ENCODE measurements at regions not wholly inside any gene's neighbourhood (a gene's known extent, or its start where the extent isn't known, plus 50 kb on each side); places are given as distances from the start of the nearest gene placed in this dataset.

- no CpG with 5 or more reads among the region's 6 CpGs for WGBS (ENCODE audit: extremely low coverage, insufficient coverage, insufficient read length)
Observed at GRCh38 chr21:20388400-20388799, 609.8 kb upstream of the NCAM2 start.

GRCh38 chr21:20396798-20397197 is 601.4 kb upstream of the NCAM2 start:
- no peak overlapping the region for H2AFZ ChIP-seq (ENCODE audit: insufficient read depth, low read length, poor library complexity)
- no peak for DNase-seq
- no peak overlapping the region for H3K9ac ChIP-seq (ENCODE audit: low read length)
- H4K8ac ChIP-seq (ENCODE audit: low read depth, low read length): no peak overlapping the region
- H4K91ac ChIP-seq (ENCODE audit: low read depth, low read length): no peak overlapping the region
- no peak overlapping the region for H2BK12ac ChIP-seq (ENCODE audit: low read length)
- H3K9me3 ChIP-seq (ENCODE audit: insufficient read depth, low read depth, low read length): no peaks in the 10 kb centered on the region
- no peaks in the 10 kb centered on the region for H3K79me2 ChIP-seq (ENCODE audit: control insufficient read depth, insufficient read depth, low read length, poor library complexity)
- no peak overlapping the region for H3K27ac ChIP-seq (ENCODE audit: low read depth, low read length)
- no peak overlapping the region for H3K4me2 ChIP-seq (ENCODE audit: low read length)
- H3K4me1 ChIP-seq (ENCODE audit: control insufficient read depth in 1 of 2, insufficient read depth in 2 of 2, low read length in 2 of 2): no peaks in the 10 kb centered on the region
- H3K18ac ChIP-seq (ENCODE audit: low read length): no peak overlapping the region
- H3K14ac ChIP-seq (ENCODE audit: low read length): no peak overlapping the region
- no peak overlapping the region for H2AK5ac ChIP-seq (ENCODE audit: low read length)
- no peak overlapping the region for H3K23ac ChIP-seq (ENCODE audit: low read length)
- no peak overlapping the region for H3K4me3 ChIP-seq (ENCODE audit: low read depth, low read length)
- H3K36me3 ChIP-seq (ENCODE audit: control insufficient read depth in 1 of 2, insufficient read depth in 2 of 2, low read length in 2 of 2): no peaks in the 10 kb centered on the region
- no peak overlapping the region for H4K12ac ChIP-seq (ENCODE audit: low read depth, low read length)
- H3K4ac ChIP-seq (ENCODE audit: low read depth, low read length): no peak overlapping the region
- H2BK120ac ChIP-seq (ENCODE audit: insufficient read depth, low read length, poor library complexity): no peak overlapping the region
- no peak overlapping the region for H2BK5ac ChIP-seq (ENCODE audit: low read depth, low read length, poor library complexity)
- WGBS (ENCODE audit: extremely low coverage, insufficient coverage, insufficient read length): no CpG with 5 or more reads among the region's 10 CpGs
- H3K27me3 ChIP-seq (ENCODE audit: insufficient read depth, low read length): no peaks in the 10 kb centered on the region
- H3K79me1 ChIP-seq (ENCODE audit: low read length): no peaks in the 10 kb centered on the region

More at GRCh38 chr21:20388400-20388799, 609.8 kb upstream of the NCAM2 start:
- H4K12ac ChIP-seq (ENCODE audit: low read depth, low read length): no peak overlapping the region
- no peak for DNase-seq
- no peak overlapping the region for H3K4ac ChIP-seq (ENCODE audit: low read depth, low read length)
- no peak overlapping the region for H3K4me3 ChIP-seq (ENCODE audit: low read depth, low read length)
- H2BK120ac ChIP-seq (ENCODE audit: insufficient read depth, low read length, poor library complexity): no peak overlapping the region
- H3K79me1 ChIP-seq (ENCODE audit: low read length): no peaks in the 10 kb centered on the region
- H4K91ac ChIP-seq (ENCODE audit: low read depth, low read length): no peak overlapping the region
- no peak overlapping the region for H3K9ac ChIP-seq (ENCODE audit: low read length)
- no peak overlapping the region for H3K23ac ChIP-seq (ENCODE audit: low read length)
- no peaks in the 10 kb centered on the region for H3K36me3 ChIP-seq (ENCODE audit: control insufficient read depth in 1 of 2, insufficient read depth in 2 of 2, low read length in 2 of 2)
- no peaks in the 10 kb centered on the region for H3K79me2 ChIP-seq (ENCODE audit: control insufficient read depth, insufficient read depth, low read length, poor library complexity)
- no peaks in the 10 kb centered on the region for H3K4me1 ChIP-seq (ENCODE audit: control insufficient read depth in 1 of 2, insufficient read depth in 2 of 2, low read length in 2 of 2)
- no peak overlapping the region for H3K14ac ChIP-seq (ENCODE audit: low read length)
- no peak overlapping the region for H3K4me2 ChIP-seq (ENCODE audit: low read length)
- H2AK5ac ChIP-seq (ENCODE audit: low read length): no peak overlapping the region
- no peak overlapping the region for H2BK5ac ChIP-seq (ENCODE audit: low read depth, low read length, poor library complexity)
- H3K27me3 ChIP-seq (ENCODE audit: insufficient read depth, low read length): no peaks in the 10 kb centered on the region
- H2AFZ ChIP-seq (ENCODE audit: insufficient read depth, low read length, poor library complexity): no peak overlapping the region
- H4K8ac ChIP-seq (ENCODE audit: low read depth, low read length): no peak overlapping the region
- no peak overlapping the region for H3K18ac ChIP-seq (ENCODE audit: low read length)
- H3K9me3 ChIP-seq (ENCODE audit: insufficient read depth, low read depth, low read length): no peaks in the 10 kb centered on the region
- H2BK12ac ChIP-seq (ENCODE audit: low read length): no peak overlapping the region
- H3K27ac ChIP-seq (ENCODE audit: low read depth, low read length): no peak overlapping the region

- no peaks in the 10 kb centered on the region for H3K9me3 ChIP-seq (ENCODE audit: insufficient read depth, low read depth, low read length)
- H2BK12ac ChIP-seq (ENCODE audit: low read length): no peak overlapping the region
- H3K18ac ChIP-seq (ENCODE audit: low read length): no peak overlapping the region
- no peaks in the 10 kb centered on the region for H3K79me1 ChIP-seq (ENCODE audit: low read length)
- H3K4me2 ChIP-seq (ENCODE audit: low read length): no peak overlapping the region
- no peak overlapping the region for H4K91ac ChIP-seq (ENCODE audit: low read depth, low read length)
- DNase-seq: no peak
- H2AK5ac ChIP-seq (ENCODE audit: low read length): no peak overlapping the region
- H3K27ac ChIP-seq (ENCODE audit: low read depth, low read length): no peak overlapping the region
- H3K4ac ChIP-seq (ENCODE audit: low read depth, low read length): no peak overlapping the region
- no peaks in the 10 kb centered on the region for H3K36me3 ChIP-seq (ENCODE audit: control insufficient read depth in 1 of 2, insufficient read depth in 2 of 2, low read length in 2 of 2)
- H2BK120ac ChIP-seq (ENCODE audit: insufficient read depth, low read length, poor library complexity): no peak overlapping the region
- no peak overlapping the region for H3K4me3 ChIP-seq (ENCODE audit: low read depth, low read length)
- no peak overlapping the region for H3K23ac ChIP-seq (ENCODE audit: low read length)
- no peak overlapping the region for H3K9ac ChIP-seq (ENCODE audit: low read length)
- H3K79me2 ChIP-seq (ENCODE audit: control insufficient read depth, insufficient read depth, low read length, poor library complexity): no peaks in the 10 kb centered on the region
- no peaks in the 10 kb centered on the region for H3K27me3 ChIP-seq (ENCODE audit: insufficient read depth, low read length)
- WGBS (ENCODE audit: extremely low coverage, insufficient coverage, insufficient read length): no CpG with 5 or more reads among the region's 6 CpGs
- H3K14ac ChIP-seq (ENCODE audit: low read length): no peak overlapping the region
- no peak overlapping the region for H4K8ac ChIP-seq (ENCODE audit: low read depth, low read length)
- no peak overlapping the region for H2AFZ ChIP-seq (ENCODE audit: insufficient read depth, low read length, poor library complexity)
- no peak overlapping the region for H4K12ac ChIP-seq (ENCODE audit: low read depth, low read length)
- no peak overlapping the region for H2BK5ac ChIP-seq (ENCODE audit: low read depth, low read length, poor library complexity)
- no peaks in the 10 kb centered on the region for H3K4me1 ChIP-seq (ENCODE audit: control insufficient read depth in 1 of 2, insufficient read depth in 2 of 2, low read length in 2 of 2)
Observed at GRCh38 chr21:20404915-20405314, 593.3 kb upstream of the NCAM2 start.

GRCh38 chr21:20418353-20418752 is 579.9 kb upstream of the NCAM2 start:
- H3K27me3 ChIP-seq (ENCODE audit: insufficient read depth, low read length): no peaks in the 10 kb centered on the region

More at GRCh38 chr21:20418353-20418752, 579.9 kb upstream of the NCAM2 start:
- no peaks in the 10 kb centered on the region for H3K79me2 ChIP-seq (ENCODE audit: control insufficient read depth, insufficient read depth, low read length, poor library complexity)
- H3K9ac ChIP-seq (ENCODE audit: low read length): no peak overlapping the region
- no peak overlapping the region for H3K18ac ChIP-seq (ENCODE audit: low read length)
- no peak overlapping the region for H3K4ac ChIP-seq (ENCODE audit: low read depth, low read length)
- no CpG with 5 or more reads among the region's 6 CpGs for WGBS (ENCODE audit: extremely low coverage, insufficient coverage, insufficient read length)
- no peak overlapping the region for H4K12ac ChIP-seq (ENCODE audit: low read depth, low read length)
- H2AK5ac ChIP-seq (ENCODE audit: low read length): no peak overlapping the region
- DNase-seq: no peak
- H3K4me2 ChIP-seq (ENCODE audit: low read length): no peak overlapping the region
- no peak overlapping the region for H4K8ac ChIP-seq (ENCODE audit: low read depth, low read length)
- H3K4me1 ChIP-seq (ENCODE audit: control insufficient read depth in 1 of 2, insufficient read depth in 2 of 2, low read length in 2 of 2): no peaks in the 10 kb centered on the region
- H2BK5ac ChIP-seq (ENCODE audit: low read depth, low read length, poor library complexity): no peak overlapping the region
- no peaks in the 10 kb centered on the region for H3K9me3 ChIP-seq (ENCODE audit: insufficient read depth, low read depth, low read length)
- H2AFZ ChIP-seq (ENCODE audit: insufficient read depth, low read length, poor library complexity): no peak overlapping the region
- no peaks in the 10 kb centered on the region for H3K36me3 ChIP-seq (ENCODE audit: control insufficient read depth in 1 of 2, insufficient read depth in 2 of 2, low read length in 2 of 2)
- no peaks in the 10 kb centered on the region for H3K79me1 ChIP-seq (ENCODE audit: low read length)
- no peak overlapping the region for H3K23ac ChIP-seq (ENCODE audit: low read length)
- no peak overlapping the region for H2BK12ac ChIP-seq (ENCODE audit: low read length)
- no peak overlapping the region for H4K91ac ChIP-seq (ENCODE audit: low read depth, low read length)
- H2BK120ac ChIP-seq (ENCODE audit: insufficient read depth, low read length, poor library complexity): no peak overlapping the region
- H3K4me3 ChIP-seq (ENCODE audit: low read depth, low read length): no peak overlapping the region
- H3K27ac ChIP-seq (ENCODE audit: low read depth, low read length): no peak overlapping the region
- H3K14ac ChIP-seq (ENCODE audit: low read length): no peak overlapping the region
